GM21786 (cell line): ENCODE measurements at regions not wholly inside any gene's neighbourhood (a gene's known extent, or its start where the extent isn't known, plus 50 kb on each side); places are given as distances from the start of the nearest gene placed in this dataset.
"Not testable (repeated sequence)": the region's sequence is repeated elsewhere in the genome, so short reads cannot be mapped to it uniquely, and the experiment has no call there.

ENCODE experiments used
- ATAC-seq: cut with Tn5 transposase; IDR thresholded peaks from one replicate; pipeline ENCODE4 v1.9.1; 2021; ENCODE audit not compliant: unreplicated experiment

DNA sequence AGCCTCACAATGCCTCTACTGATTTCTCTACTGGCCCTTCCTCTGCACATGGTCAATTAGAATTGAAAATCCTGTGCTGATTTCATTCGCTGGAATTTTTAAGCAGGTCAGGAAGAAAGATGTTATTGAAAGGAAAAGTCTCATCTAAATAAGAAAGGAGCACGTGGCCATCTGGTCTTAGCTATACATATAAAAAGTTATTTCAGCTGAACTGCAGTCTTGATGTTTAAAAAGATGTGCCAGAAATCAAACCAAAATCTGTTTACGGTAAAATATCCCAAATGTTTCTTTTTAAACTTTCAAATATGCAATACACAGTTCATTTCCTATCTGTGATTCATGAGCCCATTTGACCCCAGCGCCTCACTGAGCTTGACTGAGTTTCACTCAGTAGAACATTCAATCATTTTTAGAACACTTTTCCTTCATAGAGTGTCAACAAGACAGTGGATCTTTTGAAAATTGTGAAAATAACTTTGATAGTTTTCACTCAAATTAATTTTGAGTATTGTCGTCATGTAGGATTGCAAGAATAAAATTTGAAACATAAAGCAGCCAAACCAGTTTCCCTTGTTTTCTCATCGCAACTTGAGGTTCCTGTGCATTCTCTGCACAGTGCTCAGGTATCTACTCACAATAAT is 293.6 kb downstream of the PTPRC start:
- no peak for ATAC-seq

DNA sequence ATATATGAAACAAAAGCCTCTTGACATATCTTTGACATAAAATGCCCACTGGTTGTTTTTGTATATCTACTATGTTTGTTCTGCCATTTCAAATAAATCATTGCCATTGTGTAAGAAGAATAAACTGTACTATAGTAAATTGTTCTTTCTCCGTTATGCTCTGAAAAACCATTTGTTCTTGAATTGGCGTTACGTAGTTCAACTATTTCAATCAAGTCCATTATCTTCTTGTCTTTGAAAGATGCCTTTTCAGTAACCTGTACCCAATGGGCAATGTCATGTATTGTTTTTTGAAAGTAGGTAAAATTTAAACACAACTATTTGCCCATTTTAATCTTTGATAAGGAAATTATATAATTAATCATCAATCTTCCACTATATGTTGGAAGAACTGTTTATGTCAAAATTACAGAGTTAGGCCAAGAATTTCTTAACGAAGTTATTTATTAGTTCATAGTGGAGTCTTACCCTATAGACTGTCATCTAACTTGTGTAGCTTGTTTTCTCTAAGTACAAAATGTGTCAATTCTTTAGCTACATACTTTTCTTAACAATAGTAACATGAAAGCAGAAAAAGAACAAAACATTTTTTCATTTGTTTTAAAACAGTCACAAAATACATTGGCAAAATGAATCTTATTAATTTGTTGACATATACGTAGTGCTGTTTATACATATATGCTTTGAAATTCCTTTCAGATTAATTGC is 294.8 kb downstream of the PTPRC start:
- no peak for ATAC-seq

DNA sequence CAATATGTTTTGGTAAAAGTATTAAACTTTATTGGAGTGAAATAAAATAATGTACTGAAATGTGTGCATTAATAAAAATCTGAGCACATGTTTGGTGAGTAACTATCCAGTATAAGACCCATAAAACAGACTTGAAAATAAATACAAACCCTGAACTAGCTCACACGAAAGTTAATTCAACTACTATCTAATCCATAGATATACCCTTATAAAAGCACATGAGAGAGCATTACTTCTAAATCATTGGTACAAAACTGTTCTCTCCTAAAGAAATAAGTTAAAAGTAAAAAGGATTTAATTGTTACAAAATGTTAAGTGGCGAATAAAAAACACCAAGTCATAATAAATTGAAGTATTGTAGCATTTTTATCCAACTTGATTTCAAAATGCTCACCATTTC is 295.6 kb downstream of the PTPRC start:
- no peak for ATAC-seq

DNA sequence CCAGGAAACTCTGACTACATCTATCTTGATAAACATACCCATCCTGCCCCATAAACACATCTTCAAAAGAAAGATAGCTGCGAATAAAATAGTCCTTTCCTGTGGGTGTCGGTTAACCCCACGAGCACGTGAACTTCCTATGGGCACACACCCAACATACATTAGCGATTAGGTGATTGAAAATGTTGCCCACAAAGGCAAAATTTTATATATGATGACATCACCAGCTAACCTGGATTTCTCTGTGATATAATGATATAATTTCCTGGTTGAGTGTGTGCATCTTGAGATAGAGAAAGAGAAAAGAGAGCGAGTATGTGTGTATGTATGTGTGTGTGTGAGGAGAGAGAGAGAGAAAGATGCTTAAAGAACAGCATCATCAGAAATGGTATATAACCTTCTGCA is 296.1 kb downstream of the PTPRC start:
- ATAC-seq = peak; percentile 19

DNA sequence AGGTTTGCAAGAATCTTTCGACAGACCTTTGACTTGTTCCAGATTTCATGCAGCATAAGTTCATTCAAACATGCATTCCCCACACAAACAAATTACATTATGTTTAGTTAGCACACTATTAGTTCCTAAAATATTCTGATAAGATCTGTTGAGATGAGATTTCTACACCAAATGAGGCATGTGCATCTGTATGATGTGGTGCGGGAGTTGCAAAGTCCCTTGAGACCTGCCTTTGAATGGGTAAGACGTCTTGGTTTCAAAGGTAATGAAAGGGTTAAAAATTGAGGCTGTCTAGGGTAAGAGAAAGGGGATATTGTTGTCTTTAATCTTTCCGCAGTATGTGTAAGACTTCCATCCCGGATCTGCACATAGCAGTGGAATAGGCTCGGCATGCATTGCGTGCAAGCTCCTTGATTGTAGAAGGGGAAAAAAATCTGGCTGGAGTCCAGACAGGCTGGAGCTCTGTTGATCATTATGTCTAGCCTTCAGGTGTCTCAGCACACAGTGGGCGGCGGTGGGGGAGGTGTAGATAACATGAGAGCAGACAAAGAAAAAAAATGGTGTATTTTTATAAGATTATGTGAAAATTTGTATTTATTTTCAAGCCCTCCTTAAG is 296.6 kb downstream of the PTPRC start:
- peak; percentile 41 for ATAC-seq

DNA sequence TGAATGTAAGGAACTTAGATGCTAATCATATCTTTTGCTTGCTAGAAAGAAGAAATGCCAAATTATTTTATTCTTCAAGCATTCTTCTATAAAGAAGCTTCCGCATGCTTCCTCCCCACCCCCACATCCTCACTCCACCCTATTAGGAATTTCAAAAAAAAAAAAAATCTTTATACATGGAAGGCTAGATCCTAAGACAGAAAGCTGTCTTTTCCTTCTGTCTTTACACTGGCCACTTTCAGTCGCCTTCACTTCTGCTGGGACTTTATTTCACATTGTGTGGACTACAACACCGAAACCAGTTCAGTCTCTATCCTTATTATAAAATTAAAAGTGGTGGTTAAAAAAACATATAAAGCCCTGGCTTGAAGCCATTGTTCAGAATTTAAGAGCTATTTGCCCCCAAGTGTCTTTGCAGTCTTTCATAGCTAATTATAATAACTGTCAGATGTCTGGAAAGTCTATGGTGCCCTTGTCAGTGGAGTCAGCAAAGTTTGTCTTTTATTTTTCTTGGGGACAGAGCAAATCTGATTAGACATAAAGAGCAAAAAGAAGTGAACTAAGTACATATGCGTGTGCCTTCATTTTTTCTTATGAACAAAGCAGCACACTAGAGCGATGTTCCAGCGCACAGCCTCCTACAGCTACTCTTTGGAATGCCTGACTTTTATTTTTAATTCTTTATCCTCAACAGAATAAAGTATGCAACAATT is 297.7 kb downstream of the PTPRC start:
- no peak for ATAC-seq

DNA sequence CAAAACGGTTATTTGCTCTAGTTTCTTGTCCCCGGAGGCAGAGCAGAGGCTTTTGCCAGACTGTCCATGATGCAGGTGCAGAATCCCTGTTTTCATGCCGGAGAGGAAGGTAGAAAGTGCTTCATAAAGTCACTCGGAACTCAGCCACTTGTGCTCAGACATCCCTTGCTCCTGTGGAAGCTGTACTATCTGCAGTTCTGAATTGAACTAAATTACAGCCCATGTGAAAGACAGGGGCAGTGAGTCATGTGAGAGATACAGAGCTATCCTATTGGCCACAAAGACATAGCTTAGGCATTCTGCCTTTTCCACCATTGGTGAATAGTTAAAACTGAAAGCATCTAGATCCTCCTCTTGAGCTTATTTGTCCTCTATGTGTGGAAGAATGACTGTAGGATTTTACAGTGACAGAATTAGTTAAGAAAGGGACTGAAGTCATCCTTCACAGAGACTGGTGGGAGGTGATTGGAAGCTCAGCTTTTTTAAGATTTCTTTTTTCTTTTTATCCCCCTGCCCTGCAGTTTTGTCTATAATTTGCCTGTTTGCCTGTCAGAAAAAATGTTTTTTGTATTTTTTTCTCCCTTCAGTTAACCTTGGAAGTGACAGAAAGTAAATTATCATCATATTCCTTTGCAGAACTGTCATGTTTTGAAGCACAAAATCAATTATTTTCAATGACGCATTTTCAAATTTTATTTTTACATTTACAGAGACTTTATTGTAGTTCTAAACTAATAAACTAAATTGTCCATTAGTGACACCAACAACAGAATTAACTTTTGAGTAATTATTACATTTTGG is 298.6 kb downstream of the PTPRC start:
- peak; percentile 78 for ATAC-seq

DNA sequence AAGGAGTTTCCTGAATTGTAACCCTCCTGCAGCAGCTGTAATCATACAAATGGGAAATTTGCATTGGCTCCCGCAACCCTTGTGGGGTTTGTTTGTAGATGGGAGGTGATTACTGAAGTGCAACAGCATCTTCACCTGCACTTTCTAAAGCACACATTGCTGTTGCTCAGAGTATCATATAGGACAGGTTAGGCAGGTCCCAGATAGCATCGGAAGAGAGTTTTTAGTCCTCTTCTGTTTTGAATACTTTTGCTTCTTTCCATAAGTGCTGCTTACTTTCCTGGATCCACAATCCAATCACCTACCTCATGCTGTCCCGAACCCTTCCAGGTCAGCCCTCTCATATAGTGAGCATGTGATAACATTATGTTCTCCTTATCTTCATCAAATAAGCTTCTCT is 300.4 kb downstream of the PTPRC start:
- ATAC-seq = no peak

DNA sequence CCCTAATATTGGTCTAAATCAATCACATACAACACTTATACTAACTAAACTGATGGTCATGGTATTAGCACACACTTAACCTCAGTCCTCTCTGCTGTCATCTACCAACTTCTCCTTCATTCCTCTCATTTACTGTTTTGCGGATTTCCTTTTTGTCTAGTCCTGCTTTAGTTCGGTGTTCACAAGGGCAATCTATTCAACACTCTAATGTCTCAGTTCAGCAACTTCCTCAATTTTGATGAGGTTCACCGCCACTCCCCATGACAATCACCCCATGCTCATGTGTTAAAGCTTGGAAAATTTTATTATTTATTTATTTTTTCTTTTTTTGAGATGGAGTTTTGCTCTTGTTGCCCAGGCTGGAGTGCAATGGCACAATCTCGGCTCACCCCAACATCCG is 301.1 kb downstream of the PTPRC start:
- ATAC-seq = no peak

DNA sequence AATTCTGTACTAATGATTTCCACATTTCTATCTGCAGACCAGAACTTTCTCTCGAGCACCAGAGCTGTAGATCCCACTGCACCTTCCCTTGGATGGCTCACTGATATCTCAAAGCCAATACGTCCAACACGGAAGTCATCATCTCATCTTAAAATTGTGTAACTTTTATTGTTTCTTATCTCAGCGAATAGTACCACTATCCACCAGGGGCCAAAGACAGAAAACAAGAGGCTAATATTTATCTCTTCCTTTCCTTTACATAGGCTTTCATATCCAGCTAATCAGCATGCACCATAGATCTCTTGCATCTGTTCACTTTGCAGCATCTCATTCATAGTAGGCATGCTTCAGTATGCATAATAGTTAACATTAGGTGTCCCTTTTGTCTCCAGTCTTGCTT is 303.6 kb downstream of the PTPRC start:
- no peak for ATAC-seq

DNA sequence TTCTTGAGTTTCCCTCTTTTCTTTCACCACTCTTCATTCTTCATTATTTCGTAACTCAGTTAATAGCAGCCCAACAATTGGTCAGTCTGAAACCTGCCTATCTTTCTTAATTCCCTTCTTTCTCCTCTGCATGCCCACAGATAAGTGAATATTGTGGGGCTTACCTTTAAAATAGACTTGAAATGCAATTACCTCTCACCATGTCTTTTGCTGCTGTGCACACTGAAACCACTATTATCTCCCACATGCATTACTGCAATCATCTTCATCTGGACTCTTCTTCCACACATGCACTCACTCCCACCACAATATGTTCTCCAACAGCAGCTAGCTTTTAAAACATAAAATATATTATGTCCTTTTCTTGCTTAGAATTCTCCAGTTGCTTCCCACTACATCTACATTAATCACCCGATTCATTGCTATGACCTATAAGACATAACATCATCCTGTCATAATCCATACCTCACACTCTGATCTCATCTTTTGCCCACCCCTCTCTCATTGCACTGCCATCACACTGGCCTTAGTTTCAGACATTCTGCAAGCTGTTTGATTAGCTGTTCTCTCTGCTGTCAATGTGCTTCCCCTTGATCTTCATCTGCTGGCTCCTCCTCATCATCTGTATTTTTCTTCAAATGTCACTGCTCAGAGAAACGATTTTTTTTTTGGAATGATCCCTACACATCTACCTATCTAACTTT is 304.8 kb downstream of the PTPRC start:
- ATAC-seq = no peak

DNA sequence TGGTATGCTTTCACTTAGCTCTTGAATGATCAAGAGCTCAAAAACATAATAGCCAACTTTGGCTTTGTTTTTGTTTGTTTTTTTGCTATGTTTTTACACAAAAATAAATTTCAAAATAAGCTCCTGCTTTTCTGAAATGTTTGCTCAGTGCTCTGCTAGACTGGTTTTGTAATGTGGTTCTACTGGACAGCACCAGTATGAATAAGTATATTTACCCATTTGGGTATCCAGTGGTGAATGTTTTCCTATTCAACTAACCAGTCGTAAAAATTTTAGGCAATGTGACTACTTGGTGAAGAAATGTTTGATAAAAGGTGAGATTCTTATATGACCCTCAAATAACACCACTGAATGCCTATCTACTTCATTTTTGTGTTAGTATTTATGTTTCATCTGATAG is 308.6 kb downstream of the PTPRC start:
- ATAC-seq = no peak

DNA sequence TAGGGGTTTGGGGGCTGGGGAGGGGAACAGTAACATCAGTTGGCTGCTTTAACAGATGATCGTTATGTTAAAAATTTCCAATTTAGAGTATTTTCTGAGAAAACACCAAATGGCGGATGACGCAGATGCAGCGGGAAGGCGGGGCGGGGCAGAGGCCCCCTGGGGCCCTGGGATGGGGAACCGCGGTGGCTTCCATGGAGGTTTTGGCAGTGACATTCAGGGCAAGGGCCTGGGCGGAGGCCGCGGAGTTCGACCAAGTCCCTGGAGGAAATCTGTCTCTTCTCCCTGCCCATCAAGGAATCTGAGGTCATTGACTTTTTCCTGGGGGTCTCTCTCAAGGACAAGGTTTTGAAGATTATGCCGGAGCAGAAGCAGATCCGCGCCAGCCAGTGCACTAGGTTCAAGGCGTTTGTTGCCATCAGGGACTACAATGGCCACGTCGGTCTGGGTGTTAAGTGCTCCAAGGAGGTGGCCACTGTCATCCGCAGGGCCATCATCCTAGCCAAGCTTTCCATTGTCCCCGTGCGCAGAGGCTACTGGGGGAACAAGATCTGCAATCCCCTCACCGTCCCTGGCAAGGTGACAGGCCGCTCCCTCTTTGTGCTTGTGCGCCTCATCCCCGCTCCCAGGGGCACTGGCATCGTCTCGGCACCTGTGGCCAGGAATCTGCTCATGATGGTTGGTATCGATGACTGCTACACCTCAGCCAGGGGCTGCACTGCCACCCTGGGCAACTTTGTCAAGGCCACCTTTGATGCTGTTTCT is 310.2 kb downstream of the PTPRC start:
- ATAC-seq = no peak

DNA sequence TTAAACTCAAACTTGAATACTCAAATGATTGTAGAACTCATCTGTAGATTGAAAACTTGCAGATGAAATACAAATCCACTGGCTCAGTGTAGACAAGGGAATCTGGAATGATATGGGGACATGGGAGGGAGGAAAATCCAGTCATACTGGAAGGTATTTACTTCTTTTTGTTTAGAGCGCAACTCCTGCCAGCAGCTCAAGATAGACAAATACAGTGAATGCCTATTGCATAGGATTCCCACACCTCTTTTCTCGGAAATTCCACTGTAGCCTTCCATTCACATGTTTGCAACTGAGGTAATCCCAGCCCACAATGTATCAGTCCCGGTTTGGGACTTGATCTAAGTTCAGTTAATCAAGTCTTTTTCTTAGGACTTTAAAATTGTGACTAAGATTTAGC is 311.2 kb downstream of the PTPRC start:
- no peak for ATAC-seq

DNA sequence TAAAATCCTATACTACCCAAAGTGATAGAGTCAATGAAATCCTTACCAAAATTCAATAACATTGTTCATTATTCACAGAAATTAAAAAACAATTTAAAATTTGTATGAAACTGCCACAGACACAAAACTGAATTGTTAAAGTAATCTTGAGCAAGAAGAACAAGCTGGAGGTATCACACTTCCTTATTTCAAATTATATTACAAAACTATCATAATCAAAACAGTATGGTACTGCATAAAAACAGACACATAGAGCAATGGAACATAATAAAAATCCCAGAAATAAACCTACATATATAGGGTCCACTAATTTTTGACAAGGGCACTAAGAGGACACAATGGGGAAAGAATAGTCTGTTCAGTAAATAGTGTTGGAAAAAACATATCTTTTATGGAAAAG is 316.2 kb downstream of the PTPRC start:
- ATAC-seq = no peak

DNA sequence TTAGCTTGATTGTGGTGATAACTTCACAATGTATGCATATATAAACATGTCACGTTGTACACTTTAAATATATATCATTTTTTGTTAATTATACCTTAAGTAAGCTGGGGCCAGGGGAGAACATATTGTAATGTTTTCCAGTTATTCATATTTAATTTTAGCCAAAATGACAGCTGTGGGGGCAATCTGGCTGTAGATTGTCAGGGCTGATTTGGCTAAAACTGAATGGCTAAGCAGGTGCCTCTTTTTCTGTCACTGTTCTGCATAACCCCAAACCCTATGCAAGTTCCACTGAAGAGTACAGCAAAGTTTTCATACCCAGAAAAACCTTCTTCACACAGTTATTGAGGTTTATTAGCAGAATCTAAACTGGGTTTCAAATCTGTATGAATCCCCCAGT is 318.2 kb downstream of the PTPRC start:
- no peak for ATAC-seq

DNA sequence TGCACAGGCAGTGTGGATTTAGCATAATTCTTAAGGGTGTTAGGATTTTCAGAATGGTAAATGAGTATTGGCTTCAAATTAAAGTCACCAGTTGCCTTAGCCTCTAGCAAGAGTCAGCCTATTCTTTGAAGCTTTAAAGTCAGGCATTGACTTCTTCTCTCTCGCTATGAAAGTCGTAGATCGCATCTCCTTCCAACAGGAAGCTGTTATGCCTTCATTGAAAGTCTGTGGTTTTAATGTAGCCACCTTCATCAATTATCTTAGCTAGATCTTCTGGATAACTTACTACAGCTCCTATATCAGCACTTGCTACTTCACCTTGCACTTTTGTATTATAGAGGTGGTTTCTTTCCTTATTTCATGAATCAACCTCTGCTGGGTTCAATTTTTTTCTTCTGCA is 320.2 kb downstream of the PTPRC start:
- no peak for ATAC-seq

DNA sequence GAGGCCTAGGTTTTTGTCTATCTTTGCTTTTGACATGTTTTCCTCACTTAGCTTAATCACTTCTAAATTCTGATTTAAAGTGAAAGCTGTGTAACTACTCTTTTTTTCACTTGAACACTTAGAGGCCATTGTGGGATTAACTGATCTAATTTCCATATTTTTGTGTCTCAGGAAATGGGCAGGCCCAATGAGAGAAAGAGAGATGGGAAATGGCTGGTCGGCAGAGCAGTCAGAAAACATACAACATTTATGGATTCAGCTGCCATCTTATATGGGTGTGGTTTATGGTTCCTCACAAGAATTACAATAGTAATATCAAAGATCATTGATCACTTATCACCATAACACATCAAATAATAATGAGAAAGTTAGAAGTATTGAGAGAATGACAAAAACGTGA is 320.8 kb downstream of the PTPRC start:
- ATAC-seq = no peak

DNA sequence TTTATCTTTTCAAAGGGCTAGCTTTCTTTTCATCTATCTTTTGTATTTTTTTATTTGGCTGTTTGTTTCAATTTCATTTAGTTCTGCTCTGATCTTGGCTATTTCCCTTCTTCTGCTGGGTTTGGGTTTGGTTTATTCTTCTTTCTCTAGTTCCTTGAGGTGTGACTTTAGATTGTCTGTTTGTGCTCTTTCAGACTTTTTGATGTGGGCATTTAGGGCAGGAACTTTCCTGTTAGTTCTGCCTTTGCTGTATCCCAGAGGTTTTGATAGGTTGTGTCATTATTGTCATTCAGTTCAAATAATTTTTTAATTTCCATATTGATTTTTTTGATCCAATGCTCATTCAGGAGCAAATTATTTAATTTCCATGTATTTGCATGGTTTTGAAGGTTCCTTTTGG is 325.0 kb downstream of the PTPRC start:
- ATAC-seq = not testable (repeated sequence)

DNA sequence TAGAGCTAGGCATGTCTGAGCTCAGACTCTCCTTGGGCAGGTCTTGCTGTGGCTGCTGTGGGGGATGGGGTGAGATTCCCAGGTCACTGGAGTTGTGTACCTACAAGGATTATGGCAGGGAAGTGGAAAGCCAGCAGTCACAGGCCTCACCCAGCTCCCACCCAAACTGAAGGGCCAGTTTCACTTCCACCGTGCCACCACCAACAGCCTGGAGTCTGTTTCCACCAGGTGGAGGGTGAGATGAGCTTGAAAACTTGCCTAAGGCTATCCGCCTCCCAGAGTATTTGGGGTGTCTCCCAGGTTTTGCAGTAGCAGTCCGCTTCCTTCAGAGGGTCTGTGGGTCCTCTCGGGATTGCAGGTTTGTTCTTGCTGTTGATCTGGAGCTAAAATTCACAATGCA is 327.7 kb downstream of the PTPRC start:
- ATAC-seq = no peak
